GM19324 (cell line): ENCODE measurements at regions not wholly inside any gene's neighbourhood (a gene's known extent, or its start where the extent isn't known, plus 50 kb on each side); places are given as distances from the start of the nearest gene placed in this dataset.
A peak's percentile ranks its signal among the peaks of the same experiment; 100 is the strongest.
"Not testable (repeated sequence)": the region's sequence is repeated elsewhere in the genome, so short reads cannot be mapped to it uniquely, and the experiment has no call there.

Experiments used
- ATAC-seq: cut with Tn5 transposase; IDR thresholded peaks from one replicate; pipeline ENCODE4 v1.9.1; 2021; ENCODE audit warnings: mild to moderate bottlenecking, moderate library complexity; ENCODE audit not compliant: unreplicated experiment, low FRiP score

GRCh38 chr2:185984670-185985069 is 246.1 kb downstream of the FSIP2 start:
- ATAC-seq, result no peak

GRCh38 chr2:185988907-185989306 is 250.3 kb downstream of the FSIP2 start:
- not testable (repeated sequence) for ATAC-seq

- no peak for ATAC-seq
Measured at GRCh38 chr2:185990861-185991525, 252.4 kb downstream of the FSIP2 start.

- ATAC-seq, result no peak
Measured at GRCh38 chr2:185998562-185999070, 260.0 kb downstream of the FSIP2 start.

- ATAC-seq, result no peak
Measured at GRCh38 chr2:186009341-186009740, 270.7 kb downstream of the FSIP2 start.

- ATAC-seq, result no peak
Measured at GRCh38 chr2:186017278-186017677, 278.7 kb downstream of the FSIP2 start.

- no peak for ATAC-seq
Measured at GRCh38 chr2:186024921-186025320, 286.3 kb downstream of the FSIP2 start.

- ATAC-seq, result peak; percentile 57
Measured at GRCh38 chr2:186027922-186028321, 289.3 kb downstream of the FSIP2 start.

- no peak for ATAC-seq
Measured at GRCh38 chr2:186031229-186031628, 292.6 kb downstream of the FSIP2 start.

GRCh38 chr2:186032102-186032738 is 293.6 kb downstream of the FSIP2 start:
- ATAC-seq, result no peak

GRCh38 chr2:186032930-186033329 is 294.3 kb downstream of the FSIP2 start:
- no peak for ATAC-seq

- no peak for ATAC-seq
Measured at GRCh38 chr2:186033541-186033940, 294.9 kb downstream of the FSIP2 start.

GRCh38 chr2:186036862-186037449 is 298.4 kb downstream of the FSIP2 start:
- no peak for ATAC-seq

- ATAC-seq, result no peak
Measured at GRCh38 chr2:186042207-186043028, 303.8 kb downstream of the FSIP2 start.

GRCh38 chr2:186044761-186045160 is 306.2 kb downstream of the FSIP2 start:
- ATAC-seq, result no peak

GRCh38 chr2:186052930-186053329 is 314.3 kb downstream of the FSIP2 start:
- no peak for ATAC-seq

GRCh38 chr2:186058614-186059013 is 320.0 kb downstream of the FSIP2 start:
- ATAC-seq, result no peak

- ATAC-seq, result no peak
Measured at GRCh38 chr2:186059096-186059495, 320.5 kb downstream of the FSIP2 start.

GRCh38 chr2:186060744-186061440 is 322.3 kb downstream of the FSIP2 start:
- no peak for ATAC-seq

GRCh38 chr2:186064507-186064906 is 325.9 kb downstream of the FSIP2 start:
- no peak for ATAC-seq
